ENCODE measurements at regions not wholly inside any gene's neighbourhood (a gene's known extent, or its start where the extent isn't known, plus 50 kb on each side); places are given as distances from the start of the nearest gene placed in this dataset.

DNA sequence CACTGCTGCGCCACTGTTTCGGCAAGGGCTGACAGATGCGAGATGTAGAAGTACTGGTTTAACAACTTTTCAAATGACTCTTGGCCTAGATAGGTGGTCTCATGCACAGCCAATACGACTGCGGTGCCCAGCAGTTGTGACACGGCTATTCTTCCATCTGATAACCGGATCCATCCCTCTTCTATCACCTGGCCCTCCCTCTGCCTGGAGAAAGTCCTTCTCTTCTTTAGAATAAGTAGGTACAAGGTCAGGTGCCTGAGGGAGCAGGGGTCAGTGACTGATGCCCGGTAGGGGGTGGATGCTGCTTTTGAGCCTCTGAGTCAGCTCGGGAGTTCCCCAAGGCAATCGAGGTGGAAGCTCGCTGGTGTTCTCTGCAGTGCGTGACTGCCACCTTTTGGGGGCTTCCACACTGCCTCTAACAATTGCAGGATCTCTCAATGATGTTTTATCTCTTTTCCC, 166.8 kb upstream of the GRIK2 start:
- DNase-seq = no peak

DNA sequence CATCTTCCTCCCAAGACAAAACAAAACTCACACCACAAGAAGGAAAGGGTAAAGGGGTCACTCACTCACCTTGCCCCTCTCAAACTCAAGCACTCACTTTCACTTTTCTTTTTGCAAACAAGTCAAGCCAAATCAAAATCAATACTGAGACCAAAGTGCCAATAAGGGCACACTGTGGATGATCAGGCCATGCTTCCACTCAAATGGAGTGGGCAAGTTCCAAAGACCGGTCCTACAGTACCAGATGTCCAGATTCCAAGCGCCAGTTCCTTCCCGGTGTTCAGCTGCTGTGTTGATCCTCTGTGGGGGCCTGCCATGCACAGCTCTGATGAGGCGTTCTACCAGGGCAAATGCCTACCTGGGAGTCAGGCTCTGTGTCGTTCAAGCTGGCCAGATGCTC, 162.6 kb upstream of the GRIK2 start:
- DNase-seq = no peak

DNA sequence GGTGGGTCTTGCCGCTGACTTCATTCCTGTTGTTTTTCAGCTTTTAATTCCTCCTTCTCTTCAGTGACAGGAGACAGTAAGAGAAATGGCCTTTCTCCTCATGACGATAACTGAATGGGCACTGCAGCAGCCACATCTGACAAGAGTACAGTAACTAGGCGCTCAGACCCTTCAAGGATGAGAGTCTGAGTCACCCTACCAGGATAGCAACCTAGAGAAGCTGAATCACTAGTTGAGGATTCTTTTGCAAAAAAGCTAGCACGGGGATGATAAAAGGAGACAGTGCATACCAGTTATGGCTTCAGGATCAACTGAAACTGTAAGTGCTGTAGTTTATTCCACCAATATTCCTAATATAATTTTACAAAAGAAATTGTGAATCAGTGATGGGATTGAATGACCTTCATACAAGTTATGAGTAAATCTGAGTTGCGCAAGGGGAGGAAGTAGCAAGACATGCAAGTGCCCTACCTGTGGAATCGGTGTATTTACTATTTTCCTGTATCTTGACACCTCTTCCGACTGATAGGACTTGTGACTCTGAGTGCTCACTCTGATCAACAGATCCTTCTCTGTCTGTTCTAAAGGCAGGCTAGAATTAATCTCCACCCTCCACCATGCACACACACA, 161.8 kb upstream of the GRIK2 start:
- no peak for DNase-seq

DNA sequence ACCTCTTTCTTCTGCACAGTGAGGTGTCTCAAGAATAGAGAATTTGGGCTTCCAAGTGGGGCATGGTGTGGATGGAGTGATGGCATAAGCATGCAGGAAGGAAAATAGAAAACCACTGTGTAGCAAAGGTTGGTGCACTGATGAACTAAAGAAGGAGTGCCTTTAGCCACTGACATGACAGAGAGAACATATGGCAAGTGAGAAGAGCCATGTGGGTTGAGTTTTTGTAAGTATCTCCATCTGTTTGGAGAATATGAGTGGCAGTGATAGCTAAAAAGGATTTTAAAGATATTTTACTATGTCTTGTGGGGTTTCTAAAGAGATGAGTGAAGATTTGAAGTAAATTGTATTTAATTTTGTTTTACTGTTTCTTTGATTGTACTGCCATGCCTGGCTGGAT, 160.5 kb upstream of the GRIK2 start:
- DNase-seq = no peak

DNA sequence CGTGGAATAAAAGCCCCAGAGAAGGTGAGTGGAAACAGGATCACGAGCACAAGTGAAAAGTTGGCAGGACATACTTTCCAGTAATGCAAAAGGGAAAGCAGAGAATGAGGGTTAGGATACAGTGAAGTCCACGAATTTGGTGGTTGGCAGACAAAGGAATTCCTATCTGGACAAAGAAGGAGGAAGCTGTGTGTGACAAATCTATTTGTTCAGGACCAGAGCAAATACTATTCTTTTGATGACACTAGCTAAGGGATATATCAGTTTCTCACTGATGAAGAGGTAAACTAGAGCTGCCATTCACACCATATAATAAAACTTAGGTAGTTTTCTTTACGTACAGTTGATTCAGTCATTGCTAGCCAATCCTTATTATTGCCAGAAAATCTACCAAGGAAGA, 156.8 kb upstream of the GRIK2 start:
- DNase-seq = no peak

DNA sequence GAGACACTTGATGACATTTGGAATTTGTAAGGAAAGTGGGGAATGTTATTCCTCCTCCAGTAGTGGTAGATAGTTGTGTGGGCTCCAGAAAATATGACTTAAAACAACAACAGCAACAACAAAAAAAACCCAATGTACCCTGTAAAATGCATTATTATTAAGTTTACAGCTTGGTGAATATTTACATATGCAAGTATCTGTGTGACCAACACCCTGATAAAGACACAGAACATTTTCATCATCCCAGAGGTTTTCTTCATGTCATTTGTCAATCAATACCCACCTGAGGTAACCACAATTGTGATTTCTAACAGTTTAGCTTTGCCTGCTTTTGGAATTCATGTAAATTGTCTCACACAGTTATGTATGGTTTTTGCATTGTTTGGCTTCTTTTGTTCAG, 152.1 kb upstream of the GRIK2 start:
- DNase-seq = no peak

DNA sequence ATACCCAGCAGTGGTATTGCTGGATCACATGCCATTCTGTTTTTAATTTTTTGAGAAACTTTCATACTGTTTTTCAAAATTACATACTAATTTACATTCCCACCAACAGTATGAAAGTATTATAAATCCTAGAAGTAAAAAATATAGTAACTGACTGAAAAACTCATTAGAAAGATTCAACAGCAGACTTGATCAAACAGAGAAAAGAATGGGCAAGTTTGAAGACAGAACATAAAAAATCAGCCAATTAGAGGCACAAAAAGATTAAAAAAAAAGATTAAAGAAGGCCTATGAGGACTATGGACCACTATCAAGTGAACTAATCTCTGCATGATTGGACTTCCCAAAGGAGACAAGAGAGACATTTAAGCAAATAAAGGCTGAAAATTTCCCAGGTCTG, 144.0 kb upstream of the GRIK2 start:
- no peak for DNase-seq

DNA sequence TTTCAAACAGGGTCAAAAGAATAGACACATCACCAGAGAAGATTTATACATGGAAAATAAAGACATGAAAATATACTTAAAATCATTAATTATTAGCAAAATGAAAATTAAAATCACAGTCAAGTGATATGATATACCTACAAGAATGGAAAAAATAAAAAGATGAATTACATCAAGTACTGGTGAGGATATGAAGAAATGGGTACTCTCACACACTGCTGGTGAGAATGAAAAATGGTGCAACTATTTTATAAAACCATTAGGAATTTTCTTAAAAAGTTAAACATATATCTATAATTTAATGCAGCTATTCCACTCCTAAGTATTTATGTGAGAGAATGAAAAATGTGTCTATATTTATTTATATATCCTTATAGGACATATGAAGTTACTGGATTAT, 136.3 kb upstream of the GRIK2 start:
- no peak for DNase-seq

DNA sequence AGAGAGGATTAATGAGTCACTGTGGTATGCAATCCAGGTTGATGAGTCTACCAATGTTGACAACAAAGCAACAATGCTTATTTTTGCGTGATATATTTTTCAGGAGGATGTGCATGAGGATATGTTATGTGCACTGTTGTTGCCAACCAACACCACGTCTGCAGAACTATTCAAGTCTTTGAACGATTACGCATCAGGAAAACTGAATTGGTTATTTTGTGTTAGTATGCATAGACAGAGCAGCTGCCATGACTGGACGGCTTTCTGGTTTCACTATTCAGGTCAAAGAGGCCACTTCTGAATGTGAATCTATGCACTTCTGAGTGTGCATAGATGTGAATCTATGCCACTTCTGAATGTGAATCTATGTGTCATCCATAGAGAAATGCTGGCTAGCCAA, 134.0 kb upstream of the GRIK2 start:
- no peak for DNase-seq

DNA sequence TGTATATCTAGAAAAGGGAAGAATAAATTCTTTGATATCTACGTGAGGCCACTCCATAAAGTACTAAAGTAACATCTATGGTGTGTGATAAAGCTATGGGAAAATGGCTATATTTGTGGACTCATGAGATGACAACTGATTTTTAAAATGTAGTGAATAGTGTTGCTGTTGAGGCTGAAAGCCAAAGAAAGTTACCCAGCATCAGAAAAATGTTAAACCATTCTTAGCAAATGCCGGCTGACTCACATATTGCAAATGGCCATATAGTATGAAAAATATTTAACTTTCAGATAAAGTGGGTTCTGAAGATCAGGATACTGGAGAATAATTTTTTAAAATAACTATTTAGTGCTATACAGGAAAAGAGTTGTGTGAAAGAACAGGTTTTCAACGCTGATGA, 129.9 kb upstream of the GRIK2 start:
- no peak for DNase-seq

DNA sequence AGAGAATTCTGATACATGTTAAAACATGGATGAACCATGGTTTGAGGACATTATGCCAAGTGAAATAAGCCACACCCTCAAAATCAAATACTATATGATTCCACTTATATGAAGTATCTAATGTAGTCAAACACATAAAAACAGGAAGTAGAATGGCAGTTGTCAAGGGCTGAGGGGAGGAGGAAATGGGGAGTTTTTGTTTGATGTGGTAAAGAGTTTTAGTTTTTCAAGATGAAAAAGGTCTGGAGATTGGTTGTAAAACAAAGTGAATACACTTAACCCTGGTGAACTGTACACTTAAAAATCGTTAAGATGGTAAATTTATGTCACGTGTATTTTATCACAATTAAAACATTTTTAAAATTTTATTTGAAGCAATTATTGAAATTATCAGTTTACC, 127.4 kb upstream of the GRIK2 start:
- no peak for DNase-seq

DNA sequence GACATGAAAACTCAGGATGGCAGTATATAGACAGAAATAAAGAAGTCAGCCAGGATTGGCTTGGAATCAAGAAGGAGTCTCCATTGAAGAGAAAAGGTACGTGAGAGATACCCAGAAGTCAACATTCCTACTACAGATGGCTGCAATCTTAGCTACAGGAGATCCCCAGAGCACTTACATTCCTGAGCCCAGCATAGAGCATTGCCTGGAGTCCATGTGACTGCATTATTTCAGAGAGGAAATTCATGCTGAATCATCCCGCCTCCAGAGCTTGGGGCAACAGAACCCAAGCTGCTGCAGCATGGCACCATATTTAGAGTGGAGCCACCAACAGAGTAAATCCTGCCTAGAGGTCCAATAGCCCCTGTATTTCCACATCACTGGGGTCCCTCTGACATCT, 125.0 kb upstream of the GRIK2 start:
- DNase-seq = no peak

DNA sequence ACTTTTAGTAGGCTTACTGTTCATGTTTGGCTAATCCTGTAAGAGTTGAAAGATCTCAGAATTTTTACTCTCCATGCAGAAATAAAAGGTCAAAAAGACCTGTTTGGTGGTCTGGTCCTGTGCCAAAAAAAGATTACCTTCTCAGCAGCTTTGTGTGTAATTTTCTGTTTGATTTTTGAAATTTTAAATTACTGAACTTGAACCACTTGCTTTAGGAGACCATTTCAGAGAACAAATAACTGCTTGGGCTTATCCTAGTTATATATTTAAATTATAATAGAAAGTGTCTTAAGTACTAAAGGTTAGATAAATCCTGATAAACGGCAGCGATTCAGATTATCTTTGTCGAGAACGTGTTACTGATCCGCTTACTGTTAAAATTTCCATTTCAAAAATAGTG, 118.3 kb upstream of the GRIK2 start:
- no peak for DNase-seq

DNA sequence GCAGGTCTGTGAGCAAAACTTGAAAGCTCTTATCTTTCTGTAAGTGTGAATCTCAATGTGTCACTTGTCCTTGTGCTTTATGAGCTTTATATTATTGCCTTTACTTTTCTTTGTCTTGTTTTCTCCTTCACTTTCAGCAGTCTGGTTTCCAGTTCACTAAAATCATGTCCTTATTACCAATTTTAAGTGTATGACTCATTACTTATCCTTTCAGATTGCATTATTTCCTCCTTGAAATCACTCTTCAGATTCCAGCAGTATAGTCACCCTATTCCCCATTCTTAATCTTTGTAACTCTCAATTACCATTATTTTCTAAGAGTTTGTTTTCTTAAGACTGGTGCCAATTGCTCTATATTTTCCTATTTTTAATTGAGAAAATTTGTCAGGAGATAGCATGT, 117.4 kb upstream of the GRIK2 start:
- no peak for DNase-seq

DNA sequence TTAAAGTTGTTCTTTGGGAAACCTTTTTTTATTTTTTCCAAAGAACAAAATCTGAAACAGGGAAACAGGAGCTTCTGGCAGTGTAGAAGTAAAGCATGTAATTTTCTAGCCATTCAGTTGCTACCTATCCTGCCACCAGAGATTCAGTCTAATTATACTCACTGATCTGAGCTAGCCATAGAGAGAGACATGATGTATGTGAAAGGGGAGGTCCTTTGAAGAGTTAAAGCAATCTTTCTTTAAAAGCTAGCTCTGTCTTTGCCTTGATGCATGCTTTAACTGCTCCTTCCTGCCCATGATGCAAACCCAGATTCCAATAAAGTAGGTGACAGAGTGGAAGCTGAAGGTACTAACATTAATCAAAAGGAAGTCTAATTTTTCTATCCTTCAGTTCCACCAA, 114.1 kb upstream of the GRIK2 start:
- no peak for DNase-seq

DNA sequence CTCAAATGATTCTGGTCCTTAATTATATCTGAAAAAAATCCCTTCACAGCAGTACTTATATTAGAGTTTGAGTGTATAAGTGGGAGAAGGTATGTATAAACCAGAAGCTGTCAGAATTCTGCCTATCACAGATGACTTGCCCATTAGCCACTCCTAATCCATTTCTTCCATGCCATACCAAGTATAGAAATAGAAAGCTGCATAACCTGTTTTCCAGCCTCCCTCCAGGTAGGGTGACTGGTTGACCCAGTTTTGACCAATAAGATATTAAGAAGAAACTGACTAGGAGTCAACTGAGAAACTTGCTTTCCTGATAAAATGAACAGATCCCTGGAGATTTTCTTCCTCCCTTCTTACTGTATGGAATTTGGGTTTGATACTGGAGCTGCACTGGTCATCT, 112.2 kb upstream of the GRIK2 start:
- DNase-seq = no peak

DNA sequence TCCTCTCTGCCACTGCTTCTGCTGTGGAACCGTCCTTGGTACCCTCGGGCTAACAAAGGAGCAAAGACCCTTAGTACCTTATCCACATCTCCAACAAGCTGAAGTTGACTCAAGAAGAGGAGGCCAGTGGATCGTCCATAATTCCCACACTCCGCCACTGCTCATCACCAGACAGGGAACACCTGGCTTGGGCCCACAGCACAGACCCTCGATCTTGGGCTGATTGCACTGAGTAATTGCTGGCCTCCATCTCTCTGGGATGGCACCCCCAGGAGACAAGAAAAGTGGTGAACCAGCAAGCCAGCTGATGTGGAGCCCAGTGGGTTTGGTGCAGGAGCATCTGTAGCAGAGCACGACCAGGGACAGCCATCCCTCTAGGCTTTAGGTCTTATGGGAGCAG, 109.4 kb upstream of the GRIK2 start:
- DNase-seq = no peak

DNA sequence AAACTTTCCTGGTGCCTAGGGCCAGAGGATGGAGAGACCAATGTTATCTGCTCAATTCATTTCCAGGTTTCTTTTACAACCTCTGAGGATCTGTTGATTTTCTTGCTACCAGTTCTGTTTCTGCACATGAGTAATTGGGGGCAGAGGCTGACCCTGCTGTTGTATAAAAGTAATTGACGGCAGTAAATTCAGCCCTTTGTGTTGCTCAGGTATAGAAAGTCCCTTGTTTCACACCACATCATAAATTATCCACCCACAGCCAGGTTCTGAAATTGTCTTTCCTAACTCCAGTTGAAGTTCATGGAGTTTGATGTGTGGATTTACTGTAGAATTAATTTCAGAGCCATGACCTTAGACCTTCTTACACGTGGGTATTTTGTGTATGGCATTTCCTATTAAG, 107.4 kb upstream of the GRIK2 start:
- peak; percentile 97 for DNase-seq

DNA sequence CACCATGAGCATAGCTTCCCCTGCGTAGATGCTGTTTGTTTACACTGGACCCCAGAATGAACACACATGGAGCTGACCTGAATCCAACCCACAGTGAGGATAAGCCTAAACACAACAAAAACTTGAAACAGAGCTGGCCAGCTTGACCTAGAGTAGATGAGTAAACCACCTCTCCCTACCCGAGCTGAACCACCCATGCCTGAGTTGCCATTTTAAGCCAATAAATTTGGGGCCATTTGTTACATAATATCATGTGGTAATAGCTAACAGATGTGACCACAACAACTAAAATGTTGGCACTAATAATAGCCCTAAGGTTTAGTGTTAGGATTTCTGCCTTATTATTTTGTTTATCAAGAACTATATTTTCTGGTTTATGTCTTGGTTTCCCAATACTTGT, 103.2 kb upstream of the GRIK2 start:
- DNase-seq = no peak

DNA sequence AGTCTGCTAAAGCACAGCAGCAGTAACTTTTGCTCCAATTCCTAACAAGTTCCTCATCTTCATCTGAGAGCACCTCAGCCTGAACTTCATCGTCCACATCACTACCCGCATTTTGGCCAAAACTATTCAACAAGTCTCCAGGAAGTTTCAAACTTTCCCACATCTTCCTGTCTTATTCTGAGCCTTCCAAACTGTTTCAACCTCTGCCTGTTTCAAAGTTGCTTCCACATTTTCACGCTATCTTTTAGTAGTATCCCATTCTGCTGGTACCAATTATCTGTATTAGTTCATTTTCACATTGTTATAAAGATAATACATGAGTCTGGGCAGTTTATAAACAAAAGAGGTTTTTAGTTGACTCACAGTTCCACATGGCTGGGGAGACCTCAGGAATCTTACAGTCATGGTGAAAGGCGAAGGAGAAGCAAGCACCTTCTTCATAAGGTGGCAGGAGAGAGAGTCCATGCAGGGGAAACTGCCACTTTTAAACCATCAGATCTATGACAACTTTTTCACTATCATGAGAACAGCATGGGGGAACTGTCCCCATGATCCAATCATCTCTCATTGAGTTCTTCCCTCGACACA, 99.4 kb upstream of the GRIK2 start:
- DNase-seq = no peak

DNA sequence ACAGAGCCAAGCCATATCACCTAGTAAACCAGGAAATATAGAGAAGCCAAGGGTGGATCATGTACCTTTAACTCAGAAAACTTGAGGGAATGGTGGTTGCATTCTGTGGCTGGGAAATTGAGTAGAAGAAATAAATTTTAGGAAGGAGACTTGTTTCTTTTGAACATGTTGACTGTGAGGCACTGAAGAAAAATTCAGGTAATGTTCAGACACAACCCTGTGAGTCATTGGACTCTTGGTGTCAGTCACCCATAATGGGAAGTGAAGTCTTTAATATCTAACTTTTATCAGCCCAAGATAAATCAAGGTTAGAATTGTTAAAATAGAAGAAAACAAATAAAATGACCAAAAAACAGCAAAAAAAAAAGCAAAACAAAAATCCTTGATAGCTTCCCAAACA, 98.8 kb upstream of the GRIK2 start:
- no peak for DNase-seq

DNA sequence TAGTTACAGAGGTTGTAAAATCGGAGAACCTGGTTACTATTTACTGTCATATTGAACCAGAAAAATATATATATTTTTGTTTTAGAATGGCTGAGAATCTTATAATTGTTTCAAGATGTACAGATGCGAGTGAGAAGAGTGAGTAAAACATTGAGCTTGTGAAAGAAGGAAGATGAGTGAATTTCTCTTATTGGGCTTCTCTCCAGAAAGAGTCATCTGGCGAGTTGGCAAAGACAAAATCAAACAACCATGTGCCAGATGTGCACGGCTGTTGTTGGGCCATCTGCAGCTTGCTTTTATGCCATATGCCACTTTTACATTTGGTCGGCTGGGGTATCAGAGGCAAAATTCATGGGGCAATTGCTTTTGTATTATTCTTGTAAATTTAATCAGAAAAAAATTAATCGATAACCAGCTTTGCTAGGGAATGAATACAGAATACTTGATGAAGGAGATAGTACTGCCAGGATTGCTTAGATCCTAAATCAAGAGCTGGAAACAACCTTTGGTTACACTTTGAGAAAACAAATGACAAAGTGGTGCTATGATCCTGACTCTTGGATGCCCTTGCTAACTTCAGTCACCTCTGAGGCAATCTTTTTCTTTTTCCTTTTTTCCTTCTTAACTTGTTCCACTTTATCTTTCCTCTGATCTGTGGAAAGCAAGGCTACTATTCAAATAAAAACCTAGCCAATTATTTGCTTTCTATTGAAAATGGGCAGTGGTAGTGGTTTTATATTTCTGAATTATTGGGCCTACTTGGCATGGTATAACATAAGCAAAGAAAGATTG, 97.1 kb upstream of the GRIK2 start:
- DNase-seq = no peak

DNA sequence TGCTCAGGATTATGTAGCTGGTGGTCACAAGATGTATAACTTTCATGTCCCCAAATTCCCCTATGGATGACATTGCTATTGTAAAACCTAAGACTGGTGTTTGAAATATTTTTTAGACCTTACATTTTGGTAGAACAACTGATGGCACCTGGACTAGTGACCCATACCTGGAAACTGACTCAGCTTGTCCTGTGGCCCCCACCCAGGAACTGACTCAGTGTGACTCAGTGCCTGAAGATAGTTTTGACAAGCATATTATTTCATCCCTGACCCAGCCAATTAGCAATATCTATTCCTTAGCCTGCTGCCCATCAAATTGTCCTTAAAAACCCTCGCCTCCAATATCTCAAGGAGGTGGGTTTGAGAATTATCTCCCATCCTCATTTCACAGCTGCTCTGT, 90.9 kb upstream of the GRIK2 start:
- DNase-seq = no peak

DNA sequence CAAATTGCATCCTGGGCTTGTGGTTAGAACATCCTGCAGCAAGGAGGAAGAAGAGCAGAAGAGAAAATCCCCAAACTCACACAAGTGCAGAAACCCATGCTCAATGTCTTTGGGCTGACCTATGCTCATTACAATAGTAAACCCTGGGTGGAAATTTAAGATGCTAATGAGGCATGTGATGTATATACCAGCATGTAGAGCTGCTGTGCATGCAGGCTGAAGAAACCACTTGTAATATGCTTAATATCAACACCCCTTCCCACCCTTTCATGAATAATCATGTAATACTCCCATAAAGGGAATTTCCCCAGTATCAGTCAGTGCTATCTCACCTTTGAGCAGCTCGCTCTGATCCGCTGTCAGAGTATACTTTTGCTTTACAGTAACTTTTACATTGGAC, 90.0 kb upstream of the GRIK2 start:
- no peak for DNase-seq

DNA sequence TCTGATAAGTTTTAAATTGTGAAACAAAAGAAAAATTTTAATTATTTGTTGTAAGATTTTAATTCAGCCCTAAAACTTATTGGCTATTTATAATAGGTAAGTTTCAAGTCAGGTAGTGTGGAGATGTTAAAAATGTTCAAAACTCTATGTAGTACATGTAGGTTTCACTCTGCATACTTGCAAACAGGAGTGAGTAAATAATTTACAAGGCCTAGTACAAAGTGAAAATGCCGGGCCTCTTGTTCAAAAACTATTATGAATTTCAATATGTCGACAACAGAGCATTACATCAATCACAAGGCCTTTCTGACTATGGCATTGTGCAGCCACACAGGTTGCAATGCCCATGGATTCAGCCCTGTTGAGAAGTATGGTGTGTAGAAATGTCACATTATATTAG, 80.9 kb upstream of the GRIK2 start:
- DNase-seq = no peak
